Spleen (tissue), 11 donors: ENCODE measurements at regions not wholly inside any gene's neighbourhood (a gene's known extent, or its start where the extent isn't known, plus 50 kb on each side); places are given as distances from the start of the nearest gene placed in this dataset.
A peak's percentile ranks its signal among the peaks of the same experiment; 100 is the strongest.

Source experiments
- DNase-seq: peaks from one replicate; pipeline ENCODE4 v3.0.0-alpha.2; 2020
- H3K27ac ChIP-seq, 8 donors: fragments of 200-600 bp; sonication (generic) in 7 of 8; 1 replicate in 4 of 8; 2 replicates in 4 of 8; pipeline versions ENCODE4 v1.5.0 to v1.8.0; 2016 to 2021; ENCODE audit warnings: inconsistent platforms in 4 of 8, mild to moderate bottlenecking in 4 of 8, moderate library complexity in 1 of 8
- H3K27me3 ChIP-seq, 7 donors: fragments of 200-600 bp; sonication (generic) in 6 of 7; replicated peaks in 1 of 7; 1 replicate in 4 of 7; 2 replicates in 3 of 7; pipeline versions ENCODE4 v1.5.0 to v1.8.0; 2016 to 2021; ENCODE audit warnings: inconsistent platforms in 3 of 7, mild to moderate bottlenecking in 1 of 7
- H3K36me3 ChIP-seq, 6 donors: fragments of 200-600 bp; sonication (generic) in 5 of 6; 1 replicate in 4 of 6; 2 replicates in 2 of 6; pipeline versions ENCODE4 v1.5.0 to v1.8.0; 2016 to 2021; ENCODE audit warnings: inconsistent platforms in 2 of 6
- H3K4me1 ChIP-seq, 6 donors: fragments of 200-600 bp; sonication (generic) in 5 of 6; 1 replicate in 3 of 6; 2 replicates in 3 of 6; pipeline versions ENCODE4 v1.5.0 to v1.8.0; 2016 to 2021; ENCODE audit warnings: inconsistent platforms in 3 of 6
- H3K4me3 ChIP-seq, 8 donors: fragments of 200-600 bp; sonication (generic) in 7 of 8; 1 replicate in 4 of 8; 2 replicates in 4 of 8; pipeline versions ENCODE4 v1.5.0 to v1.8.0; 2016 to 2021; ENCODE audit warnings: inconsistent platforms in 4 of 8, mild to moderate bottlenecking in 4 of 8, moderate library complexity in 2 of 8
- H3K9me3 ChIP-seq, 8 donors: fragments of 200-600 bp; sonication (generic) in 7 of 8; 1 replicate in 4 of 8; 2 replicates in 4 of 8; pipeline versions ENCODE4 v1.5.0 to v1.8.0; 2016 to 2021; ENCODE audit warnings: inconsistent platforms in 4 of 8
- CTCF ChIP-seq, 11 experiments: fragments of 200-600 bp in 7 of 11; fragments of 450-650 bp in 4 of 11; sonication (generic) in 4 of 11; IDR thresholded peaks in 8 of 11; conservative IDR thresholded peaks in 3 of 11; 1 replicate in 7 of 11; 2 replicates in 4 of 11; pipeline versions ENCODE4 v1.4.0 to v1.8.0; 2016 to 2021; ENCODE audit warnings: antibody characterized with exemption in 11 of 11, inconsistent platforms in 4 of 11, mild to moderate bottlenecking in 1 of 11
- POLR2A ChIP-seq, 3 donors: fragments of 450-650 bp; IDR thresholded peaks; one replicate each; pipeline ENCODE4 v1.5.1; 2017; ENCODE audit warnings: antibody characterized with exemption in 3 of 3, mild to moderate bottlenecking in 1 of 3
- POLR2AphosphoS5 ChIP-seq, 3 donors: sonication (generic); formaldehyde crosslinking; IDR thresholded peaks; one replicate each; pipeline ENCODE4 v1.5.1; 2017; ENCODE audit warnings: antibody characterized with exemption in 3 of 3
- WGBS, 5 donors: extraction: QIAGEN DNeasy Blood & Tissue Kit in 3 of 5; methylation state at CpG; one replicate each; pipeline versions ENCODE4 v1.1.5 to v1.1.7; 2013 to 2018; 5-methylcytosine and 5-hydroxymethylcytosine counted together
- intact Hi-C: fragments of 100-400 bp; cut with DNase I; formaldehyde crosslinking; loops from one replicate; pipeline ENCODE4 v1.15.0; 2023; ENCODE audit warnings: low total_unique reads
- donor health status: healthy with polysubstance abuse.
- donor health status: DM: no; HTN: no; CAD: no; lungs with moderate emphysema.
- donor health status: DM: no; HTN: no; CAD: no.
- donor health status: Bipolar disorder and iron deficiency.
- donor health status: healthy.
- donor health status: DM: no; HTN: no; CAD: no.
- donor health status: DM: yes; HTN: yes; CAD: no.

- H3K4me1 ChIP-seq, result peaks cover 26 to 100% (median 86%) of the 10 kb centered on the region in 6 donors
- intact Hi-C loops, result no loop called here
- peak overlapping the region in 5 of 8 donors; percentile 4 to 43 (median 15) for H3K4me3 ChIP-seq
- WGBS, 5 donors, result 65 to 78% (median 69%) methylated on average over 17 to 37 of the region's 37 CpGs
- H3K9me3 ChIP-seq, result no peaks in the 10 kb centered on the region
- peaks cover 0 to 87% (median 26%) of the 10 kb centered on the region in 6 donors for H3K36me3 ChIP-seq
- H3K27ac ChIP-seq, result peak overlapping the region; percentile 70 to 98 (median 92)
- peak; percentile 76 for DNase-seq
- H3K27me3 ChIP-seq, result no peaks in the 10 kb centered on the region
- TF ChIP-seq POLR2AphosphoS5 (IDR thresholded peaks at IDR 0.05), result peak; percentile 43 to 77 (median 60)
- no peak for TF ChIP-seq POLR2A (IDR thresholded peaks at IDR 0.05)
- no peak for TF ChIP-seq CTCF (IDR thresholded peaks at IDR 0.05 in 8 of 11, conservative IDR thresholded peaks at IDR 0.05 in 3 of 11)
These were observed 64.3 kb upstream of the PPARA start for GRCh38 chr22:46085828-46086576.

- H3K4me3 ChIP-seq, result peak overlapping the region in 4 of 8 donors; percentile 7 to 43 (median 18)
- H3K36me3 ChIP-seq, result peaks cover 0 to 87% (median 30%) of the 10 kb centered on the region in 6 donors
- TF ChIP-seq POLR2AphosphoS5 (IDR thresholded peaks at IDR 0.05), result peak in 1 of 3 donors; percentile 19
- TF ChIP-seq POLR2A (IDR thresholded peaks at IDR 0.05), result no peak
- TF ChIP-seq CTCF (IDR thresholded peaks at IDR 0.05 in 8 of 11, conservative IDR thresholded peaks at IDR 0.05 in 3 of 11), result no peak
- intact Hi-C loops, result no loop called here
- H3K9me3 ChIP-seq, result no peaks in the 10 kb centered on the region
- peaks cover 26 to 100% (median 89%) of the 10 kb centered on the region in 6 donors for H3K4me1 ChIP-seq
- no peaks in the 10 kb centered on the region for H3K27me3 ChIP-seq
- DNase-seq, result peak; percentile 68
- 63 to 73% (median 73%) methylated on average over 15 to 18 of the region's 18 CpGs for WGBS, 5 donors
- peak overlapping the region; percentile 50 to 98 (median 92) for H3K27ac ChIP-seq
These were observed 63.6 kb upstream of the PPARA start for GRCh38 chr22:46086577-46087335.

GRCh38 chr22:46087336-46087690 lies 63.0 kb upstream of the PPARA start:
- WGBS, 5 donors, result 60 to 87% (median 73%) methylated on average over 9 to 14 of the region's 14 CpGs
- intact Hi-C loops, result no loop called here
- Histone ChIP-seq H3K36me3 (peaks cover 0 to 91% (median 30%) of the 10 kb centered on the region in 6 donors), H3K4me3 (peak overlapping the region in 1 of 8 donors; percentile 40), H3K9me3 (no peaks in the 10 kb centered on the region), H3K27me3 (no peaks in the 10 kb centered on the region), H3K27ac (peak overlapping the region; percentile 50 to 98 (median 92)), H3K4me1 (peaks cover 30 to 100% (median 89%) of the 10 kb centered on the region in 6 donors)
- no peak for TF ChIP-seq POLR2AphosphoS5 (IDR thresholded peaks at IDR 0.05)
- TF ChIP-seq POLR2A (IDR thresholded peaks at IDR 0.05), result no peak
- no peak for TF ChIP-seq CTCF (IDR thresholded peaks at IDR 0.05 in 8 of 11, conservative IDR thresholded peaks at IDR 0.05 in 3 of 11)
- DNase-seq, result no peak
